ENCODE measurements at regions not wholly inside any gene's neighbourhood (a gene's known extent, or its start where the extent isn't known, plus 50 kb on each side); places are given as distances from the start of the nearest gene placed in this dataset.
"Not testable (repeated sequence)": the region's sequence is repeated elsewhere in the genome, so short reads cannot be mapped to it uniquely, and the experiment has no call there.

GRCh38 chr12:102255687-102256086 lies 58.1 kb upstream of the PMCH start:
- TF ChIP-seq CTCF (IDR thresholded peaks at IDR 0.05; ENCODE audit: low read length); EZH2 (optimal IDR thresholded peaks at IDR 0.05; ENCODE audit: low read depth, low read length): not testable (repeated sequence)
